ENCODE measurements at regions not wholly inside any gene's neighbourhood (a gene's known extent, or its start where the extent isn't known, plus 50 kb on each side); places are given as distances from the start of the nearest gene placed in this dataset.

DNA sequence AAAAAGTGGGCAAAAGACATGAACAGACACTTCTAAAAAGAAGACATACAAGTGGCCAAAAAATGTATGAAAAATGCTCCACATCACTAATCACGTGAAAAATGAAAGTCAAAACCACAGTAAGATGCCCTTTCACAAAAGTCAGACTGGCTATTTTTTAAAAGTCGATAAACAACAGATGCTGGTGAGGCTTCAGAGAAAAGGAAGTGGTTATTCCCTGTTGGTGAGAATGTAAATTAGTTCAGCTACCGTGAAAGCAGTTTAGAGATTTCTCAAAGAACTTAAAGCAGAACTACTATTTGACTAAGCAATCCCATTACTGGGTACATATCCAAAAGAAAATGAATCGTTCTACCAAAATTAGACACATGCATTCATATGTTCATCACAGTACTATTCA lies 237.0 kb downstream of the KIF21A start:
- TF ChIP-seq CTCF (IDR thresholded peaks at IDR 0.05) (no peak), POLR2A (IDR thresholded peaks at IDR 0.05) (no peak)
